ENCODE measurements at regions not wholly inside any gene's neighbourhood (a gene's known extent, or its start where the extent isn't known, plus 50 kb on each side); places are given as distances from the start of the nearest gene placed in this dataset.
"Not testable (repeated sequence)": the region's sequence is repeated elsewhere in the genome, so short reads cannot be mapped to it uniquely, and the experiment has no call there.

DNA sequence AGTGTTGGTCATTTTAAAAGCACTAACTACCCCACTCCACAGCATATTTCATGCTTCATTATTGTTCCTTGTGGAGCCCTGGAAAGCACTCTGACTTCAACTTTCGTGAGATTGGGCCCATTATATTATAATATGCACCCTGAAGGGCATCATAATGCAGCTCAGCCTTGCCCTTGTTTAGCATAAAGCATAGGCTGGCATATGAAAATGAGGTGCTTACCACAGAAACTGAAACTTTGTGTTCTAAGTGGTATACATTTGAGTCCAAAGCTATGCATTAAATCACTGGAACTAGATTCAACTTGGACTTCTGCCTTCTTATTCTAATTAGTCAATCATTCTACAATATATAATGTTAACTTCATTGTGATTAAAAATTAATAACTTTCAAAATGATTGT, 1027.9 kb downstream of the STIM2 start:
- no peak for DNase-seq

DNA sequence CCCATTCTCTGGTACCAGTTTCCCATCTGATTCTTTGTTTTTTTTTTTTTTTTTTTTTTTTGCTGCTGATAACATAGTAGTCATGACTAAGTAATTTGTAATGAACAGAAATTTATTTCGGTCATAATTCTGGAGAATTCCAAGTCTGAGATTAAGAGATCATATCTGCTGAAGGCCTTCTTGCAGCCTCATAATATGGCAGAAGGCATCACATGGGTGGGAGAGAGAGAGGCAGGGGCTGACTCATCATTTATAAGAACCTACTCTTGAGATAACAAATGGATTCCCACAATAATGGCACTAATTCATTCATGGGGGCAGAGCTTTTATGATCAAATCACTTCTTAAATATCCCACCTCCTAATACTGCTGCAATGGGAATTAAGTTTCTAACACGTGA, 1034.3 kb downstream of the STIM2 start:
- no peak for DNase-seq

DNA sequence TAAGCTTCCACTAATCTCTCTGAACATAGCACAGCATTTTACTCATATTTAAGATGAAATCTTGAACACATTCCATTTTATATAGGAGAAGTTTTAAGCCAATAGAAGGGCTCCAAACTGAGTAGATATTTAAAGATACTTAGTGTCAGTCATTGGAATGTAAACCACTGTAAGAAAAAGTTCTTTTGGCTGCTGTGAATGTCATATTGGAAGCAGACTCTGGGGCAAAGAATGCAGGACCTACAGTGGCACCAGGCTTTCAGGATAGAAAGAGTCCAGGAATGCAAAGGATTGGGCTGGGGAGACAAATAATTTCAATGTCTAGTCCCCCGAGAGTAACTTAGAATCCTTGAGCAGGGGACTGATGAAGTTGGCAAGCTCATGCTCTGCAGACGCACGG, 1047.7 kb downstream of the STIM2 start:
- DNase-seq: no peak

DNA sequence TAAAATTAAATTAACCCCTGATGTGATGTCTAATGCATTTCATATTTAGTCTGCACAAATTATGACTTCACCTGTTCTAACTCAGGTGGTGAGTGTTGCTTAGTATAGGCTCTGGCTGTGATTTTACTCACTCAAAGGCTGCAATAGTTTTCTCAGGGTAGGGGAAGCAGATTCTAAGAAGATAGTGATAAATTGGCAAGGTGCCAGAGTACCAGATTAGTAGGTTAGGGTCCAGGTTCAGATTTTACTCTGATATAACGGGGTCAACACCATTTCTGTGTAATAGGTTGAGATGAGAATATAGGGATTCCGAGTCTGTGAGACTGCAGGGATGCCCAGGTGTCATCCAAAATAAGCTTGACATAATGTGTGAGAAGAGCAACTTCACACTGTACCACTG, 1049.6 kb downstream of the STIM2 start:
- DNase-seq: no peak

DNA sequence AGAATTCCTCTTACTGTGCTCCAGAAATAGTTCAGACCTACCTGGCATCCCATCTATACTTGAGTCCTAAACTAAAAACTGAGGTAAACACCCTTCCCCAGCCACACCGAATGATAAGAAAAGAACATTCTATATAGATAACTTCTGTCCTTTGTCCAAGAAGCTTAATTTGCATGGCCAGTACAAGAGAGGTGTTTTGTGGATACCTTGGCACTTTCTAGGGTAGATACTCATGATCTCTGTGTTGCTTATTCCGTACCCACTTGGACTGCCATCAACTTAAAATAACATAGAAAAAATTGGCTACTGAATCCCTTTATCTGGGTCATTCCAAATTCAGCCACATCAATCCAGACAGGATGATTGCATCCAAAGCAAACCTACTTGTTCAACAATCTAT, 1050.4 kb downstream of the STIM2 start:
- DNase-seq: no peak

DNA sequence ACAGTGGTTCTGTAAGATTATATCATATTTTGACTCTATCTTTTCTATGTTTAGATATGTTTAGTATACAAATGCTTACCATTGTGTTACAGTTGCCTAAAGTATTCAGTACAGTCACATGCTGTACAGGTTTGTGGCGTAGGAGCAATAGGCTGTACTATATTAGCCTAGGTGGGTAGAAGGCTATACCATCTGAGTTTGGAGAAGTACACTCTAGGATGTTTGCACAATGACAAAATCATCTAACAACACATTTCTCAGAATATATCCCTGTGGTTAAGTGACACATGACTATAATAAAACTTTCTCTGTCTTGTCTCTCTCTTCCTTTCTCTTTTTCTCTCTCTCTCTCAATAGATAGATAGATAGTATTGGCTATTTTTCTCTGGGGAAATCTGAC, 1053.1 kb downstream of the STIM2 start:
- DNase-seq: no peak

DNA sequence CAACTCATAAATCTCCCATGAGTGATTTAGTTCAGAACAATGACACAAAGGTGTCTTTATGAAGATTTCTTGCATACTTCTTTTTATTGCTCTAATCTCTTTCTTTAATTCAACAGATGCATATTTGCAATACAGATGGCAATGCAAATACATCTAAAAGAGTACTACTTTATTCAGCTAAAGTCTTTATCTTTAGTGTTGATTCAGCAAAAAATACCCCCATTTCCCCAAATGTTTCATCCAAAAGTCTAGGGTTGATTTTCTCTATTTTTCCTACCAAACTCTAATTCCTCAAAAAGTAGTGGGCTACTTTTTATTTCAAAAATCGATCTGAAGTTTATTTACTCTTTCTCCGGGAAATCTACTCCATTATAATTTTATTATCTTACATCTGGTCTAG, 1055.2 kb downstream of the STIM2 start:
- DNase-seq: no peak

DNA sequence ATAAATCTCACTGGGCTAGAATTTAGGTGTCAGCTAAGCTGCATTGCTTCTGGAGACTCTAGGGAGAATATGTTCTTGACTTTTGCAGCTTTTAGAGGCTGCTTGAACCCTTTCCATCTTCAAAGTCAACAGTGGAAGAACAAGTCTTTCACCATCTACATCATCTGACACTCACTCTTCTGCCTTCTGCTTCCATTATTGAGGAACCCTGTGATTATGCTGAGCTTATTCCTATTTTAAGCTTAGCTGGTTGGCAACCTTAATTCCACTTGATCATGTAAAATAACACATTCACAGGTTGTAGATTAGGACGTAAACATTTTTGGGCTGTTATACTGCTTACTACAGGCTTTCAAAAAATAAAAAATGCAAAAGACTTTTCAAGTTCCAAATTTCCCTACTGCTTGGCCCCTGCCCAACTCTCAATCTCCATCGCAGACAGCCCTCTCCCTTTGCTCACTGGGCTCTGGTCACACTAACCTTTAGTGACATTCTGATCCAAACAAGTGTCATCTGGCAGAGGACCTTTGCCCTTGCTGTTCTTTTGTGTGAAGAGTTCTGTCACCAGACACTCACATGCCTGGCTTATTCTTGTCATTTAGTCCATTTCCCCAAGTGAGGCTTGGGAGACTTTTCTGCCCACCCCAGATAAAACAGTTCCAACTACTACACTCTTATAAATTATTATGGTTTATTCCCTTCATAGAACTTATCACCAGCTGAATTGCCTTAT, 1056.0 kb downstream of the STIM2 start:
- DNase-seq: no peak

DNA sequence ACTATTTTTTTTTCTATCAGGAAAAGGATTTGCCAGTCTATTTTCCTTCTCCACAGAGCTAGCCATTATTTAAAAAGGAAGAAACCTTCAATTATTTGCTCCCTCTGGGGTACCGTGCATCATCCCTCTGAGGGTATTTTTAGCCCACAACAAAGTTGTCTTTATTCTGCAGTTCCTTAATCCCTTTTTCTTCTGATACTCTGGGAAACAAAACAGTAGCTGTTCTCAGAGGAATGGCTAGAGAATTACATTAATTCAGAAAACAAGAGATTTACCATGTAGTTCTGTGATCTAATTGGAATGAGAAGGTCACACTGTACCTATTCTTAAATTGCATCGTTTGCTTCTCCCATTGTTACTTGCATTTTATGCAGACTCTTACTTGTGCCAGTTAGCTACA, 1056.7 kb downstream of the STIM2 start:
- no peak for DNase-seq

DNA sequence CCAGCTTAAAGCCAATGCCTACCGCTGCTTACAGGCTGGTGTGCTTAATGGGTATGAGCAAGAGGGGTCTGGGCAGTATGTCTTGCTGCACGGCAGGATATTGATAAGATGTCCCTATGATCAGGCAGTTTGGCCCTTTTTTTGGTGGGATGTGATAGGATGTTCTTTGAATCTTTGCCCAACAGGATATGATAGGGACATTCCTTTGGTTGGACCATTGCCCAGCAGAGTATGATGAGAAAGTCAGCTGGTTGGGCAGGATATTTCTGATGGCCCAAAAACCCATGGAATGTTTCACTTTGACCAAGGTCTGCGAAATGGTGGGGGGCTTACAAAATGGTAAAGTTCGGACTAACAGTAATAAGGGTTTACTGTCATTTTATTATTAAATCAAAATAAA, 1060.6 kb downstream of the STIM2 start:
- no peak for DNase-seq

DNA sequence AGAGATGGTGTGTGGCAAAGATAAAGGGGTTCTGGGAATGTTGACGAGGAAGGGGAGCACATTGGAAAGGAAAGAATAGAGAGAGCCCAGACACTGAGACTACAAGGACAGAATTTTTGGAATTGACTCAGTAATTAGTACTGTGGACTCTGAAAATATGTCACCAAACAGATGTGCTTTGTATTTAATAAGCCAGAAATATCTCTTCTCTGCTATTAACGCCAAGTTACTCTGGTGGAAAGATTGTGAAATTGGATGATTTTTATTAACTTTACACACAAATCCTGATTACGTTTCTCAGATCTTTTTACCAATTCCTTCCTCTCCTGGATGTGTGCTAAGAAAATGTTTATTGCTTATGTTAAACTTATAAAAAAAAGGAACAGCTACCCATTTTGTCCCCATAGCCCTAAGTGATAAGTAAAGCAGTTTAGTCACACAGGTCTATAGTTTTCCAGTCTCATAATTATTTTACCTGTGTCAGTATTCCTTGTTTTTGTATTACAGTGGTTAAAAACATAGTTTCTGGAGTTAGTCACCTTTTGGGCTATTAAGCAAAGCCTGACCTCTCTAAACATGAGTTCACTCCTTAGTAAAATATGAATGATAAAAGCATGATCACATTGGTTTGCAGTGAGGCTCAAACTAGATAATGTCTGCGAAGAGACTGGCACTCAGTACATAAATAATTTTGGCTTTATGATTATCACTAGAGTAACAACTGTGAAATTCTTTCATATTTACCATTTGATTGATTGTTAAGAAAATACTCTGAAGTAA, 1068.3 kb downstream of the STIM2 start:
- no peak for DNase-seq

DNA sequence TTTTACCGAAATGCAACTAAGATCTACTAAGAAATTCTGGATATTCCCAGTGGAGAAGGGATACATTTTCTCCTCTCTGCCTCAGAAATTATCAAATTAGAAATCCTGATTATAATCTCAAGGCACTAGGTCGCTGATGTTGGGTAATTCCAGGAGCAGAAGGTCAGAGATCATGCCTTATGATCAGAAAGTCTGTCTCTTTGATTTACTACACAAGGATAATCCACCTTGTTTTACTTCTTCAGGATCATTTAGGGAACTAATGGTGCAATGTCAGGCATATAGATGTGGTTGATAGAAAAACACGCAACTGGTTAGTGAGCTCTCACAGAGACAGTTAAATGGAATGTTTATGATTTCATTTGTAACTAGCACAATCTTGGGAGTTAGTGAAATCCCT, 1069.7 kb downstream of the STIM2 start:
- no peak for DNase-seq

DNA sequence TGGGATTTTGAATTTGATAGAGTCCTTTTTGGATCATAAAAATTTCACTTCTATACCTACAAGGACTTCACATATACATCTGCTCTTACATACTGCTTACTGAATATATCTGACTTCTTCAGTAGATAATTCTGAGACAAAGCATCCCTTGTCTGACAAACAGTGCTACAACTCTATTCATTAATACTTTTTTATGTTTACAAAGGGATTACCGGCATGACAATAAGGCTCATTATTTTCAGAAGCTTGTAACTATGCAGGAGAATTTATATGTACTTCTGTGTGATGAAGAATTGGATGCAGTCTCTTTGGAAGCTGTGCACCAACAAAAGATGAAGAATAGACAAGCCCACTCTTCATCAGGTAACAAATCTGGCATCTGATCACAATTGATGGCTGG, 1070.3 kb downstream of the STIM2 start:
- no peak for DNase-seq

DNA sequence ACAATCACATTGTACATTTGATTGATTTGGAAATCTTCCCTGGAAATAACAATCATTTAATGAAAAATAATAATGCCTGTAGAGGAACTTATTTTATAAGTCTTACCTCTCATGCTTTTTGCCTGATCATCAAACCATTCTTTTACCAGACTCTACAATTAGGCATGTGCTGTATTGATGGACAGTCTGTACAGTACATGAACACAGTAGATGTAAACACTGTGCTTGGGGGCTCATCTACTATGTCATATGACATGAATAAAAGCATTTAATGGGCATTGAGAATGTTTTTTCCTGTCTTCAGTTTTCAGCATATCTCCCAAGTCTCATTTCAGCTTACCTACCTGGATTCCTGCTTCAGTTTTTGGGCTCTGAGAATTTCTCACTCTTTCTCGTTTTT, 1070.9 kb downstream of the STIM2 start:
- DNase-seq: no peak

DNA sequence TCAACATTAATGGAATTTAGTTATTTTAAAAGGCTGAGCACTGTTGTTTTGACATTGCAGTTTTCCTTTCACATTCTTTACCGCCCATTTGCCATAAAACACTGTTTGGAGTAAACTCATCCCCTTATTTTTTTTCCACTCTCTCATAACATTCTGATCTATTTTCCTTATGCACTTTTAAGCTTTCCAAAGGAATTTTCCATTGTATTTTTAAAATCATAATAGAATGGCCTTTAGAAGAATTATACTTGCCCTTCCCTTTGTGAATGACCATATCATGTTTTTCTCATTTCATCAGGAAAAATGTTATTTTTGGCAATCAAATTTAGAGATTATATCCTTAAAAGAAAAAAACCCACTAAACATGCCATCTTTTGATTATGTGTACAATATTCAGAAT, 1074.2 kb downstream of the STIM2 start:
- no peak for DNase-seq

DNA sequence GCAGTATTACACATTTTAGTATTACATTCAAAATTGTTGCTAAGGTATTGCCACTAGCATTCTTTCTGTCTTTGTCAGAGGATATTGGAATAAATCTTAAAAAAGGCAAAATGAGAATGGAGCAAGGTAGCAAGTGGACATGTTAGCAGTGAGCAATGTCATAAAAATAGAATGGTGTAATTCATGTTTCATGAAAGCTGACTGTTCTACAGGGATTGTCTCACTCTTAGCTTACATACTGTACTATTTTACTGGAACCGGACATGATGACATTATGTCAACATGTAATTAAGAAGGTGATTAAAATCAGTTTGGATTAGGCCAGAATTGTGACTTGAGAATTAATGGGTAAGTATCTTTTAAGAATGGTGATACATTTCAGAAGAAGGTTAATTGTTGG, 1086.2 kb downstream of the STIM2 start:
- DNase-seq: no peak

DNA sequence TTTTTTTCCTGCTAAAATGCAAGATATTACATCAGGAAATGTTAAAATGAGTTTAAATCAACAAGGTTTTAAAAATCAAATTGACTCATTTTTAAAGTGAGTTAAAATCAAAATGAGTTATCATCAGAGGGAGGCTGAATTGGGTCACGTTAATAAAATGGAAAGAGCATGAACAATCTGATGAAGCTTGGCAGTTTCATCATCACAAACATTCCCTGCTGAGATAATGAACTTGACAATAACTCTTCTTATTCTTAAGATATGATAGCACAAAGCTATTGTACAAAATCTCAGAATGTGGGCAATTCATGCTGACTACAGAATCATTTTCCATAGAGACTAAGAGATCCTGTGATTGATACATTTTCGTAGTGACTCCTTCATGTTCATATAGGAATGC, 1086.7 kb downstream of the STIM2 start:
- DNase-seq: no peak

DNA sequence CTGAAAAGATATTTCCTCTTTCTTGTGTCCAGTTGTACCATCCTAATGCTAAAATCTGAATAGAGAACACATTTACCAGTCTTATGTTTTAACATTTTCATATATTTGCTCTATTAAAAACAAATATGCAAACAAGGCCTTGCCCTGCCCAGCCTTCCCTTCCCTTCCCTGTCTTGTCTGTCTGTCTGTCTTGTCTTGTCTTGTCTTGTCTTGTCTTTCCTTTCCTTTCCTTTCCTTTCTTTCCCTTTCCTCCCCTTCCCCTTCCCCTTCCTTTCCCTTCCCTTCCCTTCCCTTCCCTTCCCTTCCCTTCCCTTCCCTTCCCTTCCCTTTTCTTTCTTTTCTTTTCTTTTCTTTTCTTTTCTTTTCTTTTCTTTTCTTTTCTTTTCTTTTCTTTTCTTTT, 1103.5 kb downstream of the STIM2 start:
- no peak for DNase-seq

DNA sequence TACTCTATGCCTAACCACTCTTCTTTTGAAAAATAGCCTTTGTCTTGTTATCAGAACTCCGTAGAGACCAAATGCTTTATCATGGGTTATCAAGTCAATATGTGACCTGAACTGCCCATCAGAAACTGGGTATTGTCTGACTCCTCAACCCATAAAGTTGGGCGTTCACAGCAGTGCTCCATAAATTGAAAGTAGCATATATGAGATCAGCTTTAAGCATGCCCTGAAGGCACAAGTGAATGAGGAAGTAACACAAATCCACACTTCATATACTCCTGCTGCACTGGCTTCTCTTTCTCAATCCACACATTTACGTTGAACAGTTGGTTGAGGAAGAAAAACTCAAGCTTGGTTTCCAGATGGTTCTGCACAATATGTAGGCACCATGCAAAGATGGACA, 1106.0 kb downstream of the STIM2 start:
- DNase-seq: no peak

DNA sequence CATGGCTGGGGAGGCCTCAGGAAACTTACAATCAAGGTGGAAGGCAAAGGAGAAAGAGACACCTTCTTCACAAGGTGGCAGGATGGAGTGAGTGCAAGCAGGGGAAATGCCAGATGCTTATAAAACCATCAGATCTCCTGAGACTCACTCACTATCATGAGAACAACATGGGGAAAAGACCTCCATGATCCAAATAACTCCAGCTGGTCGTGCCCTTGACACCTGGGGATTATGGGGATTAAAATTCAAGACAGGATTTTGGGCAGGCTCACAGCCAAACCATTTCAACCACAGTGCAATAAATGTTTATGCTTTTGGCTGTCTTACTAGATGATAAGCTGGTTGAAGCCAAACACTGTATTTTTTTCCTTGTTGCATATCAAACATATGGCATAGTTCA, 1112.4 kb downstream of the STIM2 start:
- no peak for DNase-seq

DNA sequence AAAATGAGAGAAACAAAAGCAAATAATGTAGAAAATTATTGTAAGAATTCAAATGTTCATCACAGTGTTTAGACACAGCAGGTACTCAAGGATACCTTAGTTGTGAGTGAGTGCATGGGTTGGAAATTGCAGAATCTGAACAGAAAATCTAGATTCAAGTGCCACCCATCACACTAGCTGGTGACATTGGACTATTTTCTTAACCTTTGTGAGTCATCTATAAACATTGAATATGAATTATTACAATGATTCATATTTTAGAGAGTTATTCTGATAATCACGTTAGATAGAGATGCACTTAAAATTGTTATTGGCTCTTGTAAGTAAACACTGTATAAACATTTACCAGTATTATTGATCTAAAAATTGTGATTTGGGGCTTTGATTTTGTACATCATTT, 1113.1 kb downstream of the STIM2 start:
- no peak for DNase-seq

DNA sequence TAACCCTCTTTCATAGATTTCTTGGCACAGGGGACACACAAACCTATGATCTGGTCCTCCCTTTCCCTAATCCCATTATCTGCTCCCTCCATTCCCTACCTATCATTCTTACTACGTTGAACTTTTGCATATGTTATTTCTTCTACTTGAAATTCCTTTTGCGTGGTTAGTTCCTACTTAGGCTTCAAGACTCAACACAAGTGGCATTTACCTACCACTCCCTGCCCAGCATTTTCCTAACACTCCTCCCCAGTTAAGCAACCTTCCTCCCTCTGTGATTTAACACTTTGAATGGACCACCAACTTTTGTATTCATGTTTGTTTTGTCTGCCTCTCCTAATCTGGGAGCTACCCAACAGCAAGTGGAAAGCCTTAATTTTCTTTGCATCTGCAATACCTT, 1113.7 kb downstream of the STIM2 start:
- no peak for DNase-seq

DNA sequence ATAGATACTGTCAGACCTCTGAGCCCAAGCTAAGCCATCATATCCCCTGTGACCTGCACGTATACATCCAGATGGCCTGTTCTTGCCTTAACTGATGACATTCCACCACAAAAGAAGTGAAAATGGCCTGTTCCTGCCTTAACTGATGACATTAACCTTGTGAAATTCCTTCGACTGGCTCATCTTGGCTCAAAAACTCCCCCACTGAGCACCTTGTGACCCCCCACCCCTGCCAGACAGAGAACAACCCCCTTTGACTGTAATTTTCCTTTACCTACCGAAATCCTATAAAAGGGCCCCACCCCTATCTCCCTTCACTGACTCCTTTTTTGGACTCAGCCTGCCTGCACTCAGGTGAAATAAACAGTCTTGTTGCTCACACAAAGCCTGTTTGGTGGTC, 1114.2 kb downstream of the STIM2 start:
- DNase-seq: not testable (repeated sequence)

DNA sequence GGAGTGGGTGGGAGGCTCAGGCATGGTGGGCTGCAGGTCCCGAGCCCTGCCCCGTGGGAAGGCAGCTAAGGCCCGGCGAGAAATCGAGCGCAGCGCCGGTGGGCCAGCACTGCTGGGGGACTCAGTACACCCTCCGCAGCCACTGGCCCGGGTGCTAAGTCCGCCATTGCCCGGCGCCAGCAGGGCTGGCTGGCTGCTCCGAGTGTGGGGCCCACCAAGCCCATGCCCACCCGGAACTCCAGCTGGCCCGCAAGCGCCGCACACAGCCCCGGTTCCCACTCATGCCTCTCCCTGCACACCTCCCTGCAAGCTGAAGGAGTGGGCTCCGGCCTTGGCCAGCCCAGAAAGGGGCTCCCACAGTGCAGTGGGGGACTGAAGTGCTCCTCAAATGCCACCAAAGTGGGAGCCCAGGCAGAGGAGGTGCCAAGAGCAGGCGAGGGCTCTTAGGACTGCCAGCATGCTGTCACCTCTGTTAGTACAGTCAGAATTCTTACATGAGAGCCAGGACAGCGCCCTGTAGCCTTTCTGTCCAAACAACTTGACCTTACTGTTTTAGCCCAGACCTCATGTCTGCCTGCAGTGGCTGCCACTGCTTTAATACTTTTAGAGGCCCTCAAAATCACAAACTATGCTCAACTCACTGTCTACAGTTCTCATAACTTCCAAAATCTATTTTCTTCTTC, 1117.9 kb downstream of the STIM2 start:
- DNase-seq: not testable (repeated sequence)

All from activated CD4-positive, alpha-beta T cell treated with anti-CD3 and anti-CD28 coated beads for 48 hours (primary cell).